IPS-NIHi7 (cell line): ENCODE measurements at regions not wholly inside any gene's neighbourhood (a gene's known extent, or its start where the extent isn't known, plus 50 kb on each side); places are given as distances from the start of the nearest gene placed in this dataset.

Experiments
- DNase-seq: peaks from one replicate; pipeline ENCODE4 v3.0.0; 2012; ENCODE audit warnings: mixed read lengths; ENCODE audit errors: extremely low spot score

DNA sequence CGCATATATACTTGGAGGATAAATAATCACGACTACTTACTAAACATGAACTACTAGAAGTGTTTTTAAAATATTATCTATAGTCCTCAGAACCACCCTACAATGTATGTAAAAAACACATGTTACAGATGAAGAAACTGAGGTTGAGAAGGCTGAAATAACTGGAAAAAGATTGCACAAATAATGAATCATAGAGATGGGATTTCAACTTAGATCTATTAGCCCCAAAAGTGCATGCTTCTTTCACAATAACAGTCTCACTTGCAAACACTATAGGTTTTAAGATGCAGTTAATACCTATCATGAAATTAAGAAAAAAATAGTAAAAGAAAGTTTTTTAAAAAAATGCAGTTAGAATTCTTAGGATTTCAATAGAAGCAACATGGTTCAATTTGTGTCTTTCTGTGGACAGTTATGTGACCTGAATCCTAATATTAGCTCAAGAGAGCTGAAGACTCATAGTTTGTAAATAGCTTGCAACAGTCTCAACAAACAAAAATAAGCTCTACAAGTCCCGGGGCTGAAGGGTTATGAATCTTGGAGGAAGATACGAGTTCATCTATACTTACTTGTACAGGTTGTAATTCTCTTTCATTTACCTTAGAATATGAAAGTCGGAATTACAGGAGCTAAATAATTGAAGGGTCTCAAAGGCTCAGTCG lies 58.6 kb upstream of the NTPCR start:
- DNase-seq: no peak

DNA sequence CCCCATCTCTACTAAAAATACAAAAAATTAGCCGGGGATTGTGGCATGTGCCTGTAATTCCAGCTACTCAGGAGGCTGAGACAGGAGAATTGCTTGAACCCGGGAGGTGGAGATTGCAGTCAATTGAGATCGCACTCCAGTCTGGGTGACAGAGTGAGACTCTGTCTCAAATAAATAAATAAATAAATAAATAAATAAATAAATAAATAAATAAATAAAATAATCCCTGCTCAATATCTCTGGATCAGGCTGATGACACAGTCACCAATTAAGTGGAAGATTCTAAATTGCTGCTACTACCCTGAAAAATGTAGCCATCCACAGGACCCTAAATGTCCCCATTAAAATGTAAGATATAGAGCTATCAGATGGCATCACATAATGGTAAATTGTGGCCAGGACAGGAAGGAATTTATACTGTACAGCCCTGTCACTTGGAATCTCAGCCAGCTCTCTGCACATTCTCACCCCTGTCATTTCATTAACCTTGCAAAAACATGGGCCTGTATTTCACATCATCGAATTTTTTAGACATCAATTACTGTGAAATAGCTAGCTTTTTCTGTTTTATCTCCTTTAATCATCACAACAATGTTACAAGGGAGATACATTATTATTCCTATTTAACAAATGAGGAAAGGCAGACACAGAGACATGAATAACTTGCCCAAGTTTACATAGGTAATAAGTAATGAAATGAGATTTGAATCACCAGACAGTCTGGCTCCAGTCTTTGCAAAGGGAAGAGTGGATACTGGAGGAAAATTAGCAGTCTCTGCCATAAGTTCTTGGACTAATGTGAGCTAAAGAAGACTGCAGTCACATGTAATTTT lies 56.7 kb upstream of the NTPCR start:
- DNase-seq: no peak

DNA sequence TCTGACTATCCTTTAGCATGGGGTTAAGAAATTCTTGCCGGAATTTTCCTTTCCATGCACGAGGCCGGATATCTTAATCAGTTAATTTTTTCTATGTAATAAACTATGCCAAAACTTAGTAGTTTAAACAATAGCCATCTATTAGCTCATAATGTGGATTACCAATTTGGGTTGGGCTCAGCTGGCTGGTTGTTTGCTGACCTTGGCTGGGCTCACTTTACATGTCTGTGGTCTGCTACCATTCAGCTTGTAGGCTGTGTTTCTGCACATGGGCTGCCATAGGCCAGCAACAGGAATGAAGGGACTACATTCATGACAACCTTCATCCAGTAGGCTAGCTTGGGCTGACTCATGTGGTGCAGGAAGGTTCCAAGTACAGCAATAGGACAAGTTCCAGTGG lies 56.0 kb upstream of the NTPCR start:
- DNase-seq: no peak

DNA sequence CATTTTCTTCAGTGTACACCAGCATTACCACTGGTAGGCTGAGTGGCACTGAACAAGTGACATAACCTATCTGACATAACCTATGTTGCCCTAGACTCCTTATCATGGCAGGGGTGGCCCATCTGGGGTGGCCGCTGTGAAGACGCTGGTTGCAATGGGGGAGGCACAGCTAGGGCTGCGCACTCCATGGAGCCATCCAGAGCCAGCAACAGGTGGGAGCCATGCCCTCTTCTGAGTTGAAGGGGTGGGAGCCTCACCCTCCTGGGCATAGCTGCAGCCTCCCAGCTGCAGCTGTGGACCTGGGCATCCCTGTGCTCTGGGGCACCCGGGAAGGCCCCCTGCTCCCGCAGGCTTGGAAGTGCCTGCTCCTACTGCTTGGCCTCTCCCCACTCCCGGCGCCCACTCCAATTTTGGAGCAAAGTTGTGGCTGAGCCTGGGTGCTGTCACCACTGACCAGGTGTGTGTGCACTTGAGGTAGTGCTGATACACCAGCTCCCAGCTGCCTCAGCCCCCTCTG lies 52.4 kb upstream of the NTPCR start:
- no peak for DNase-seq

DNA sequence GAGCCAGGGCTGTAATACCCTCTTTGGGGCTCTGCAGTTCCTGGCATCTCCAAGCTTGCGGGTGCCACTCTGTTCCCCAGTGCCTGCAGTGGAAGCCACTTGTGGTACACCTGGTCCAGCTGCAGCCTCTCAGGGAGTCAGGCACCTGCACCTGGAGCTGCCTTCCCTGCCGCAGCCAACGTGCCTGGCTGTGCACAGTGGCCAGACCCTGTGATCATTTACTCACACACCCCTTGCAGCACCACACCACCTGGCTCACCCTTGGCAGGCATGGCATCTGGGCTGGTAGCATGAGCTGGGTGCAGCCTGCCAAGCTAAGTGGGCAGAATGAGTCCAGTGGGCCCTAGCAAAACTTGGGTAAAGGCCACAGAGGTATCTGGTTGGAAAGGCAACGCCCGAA lies 51.1 kb upstream of the NTPCR start:
- DNase-seq: no peak

DNA sequence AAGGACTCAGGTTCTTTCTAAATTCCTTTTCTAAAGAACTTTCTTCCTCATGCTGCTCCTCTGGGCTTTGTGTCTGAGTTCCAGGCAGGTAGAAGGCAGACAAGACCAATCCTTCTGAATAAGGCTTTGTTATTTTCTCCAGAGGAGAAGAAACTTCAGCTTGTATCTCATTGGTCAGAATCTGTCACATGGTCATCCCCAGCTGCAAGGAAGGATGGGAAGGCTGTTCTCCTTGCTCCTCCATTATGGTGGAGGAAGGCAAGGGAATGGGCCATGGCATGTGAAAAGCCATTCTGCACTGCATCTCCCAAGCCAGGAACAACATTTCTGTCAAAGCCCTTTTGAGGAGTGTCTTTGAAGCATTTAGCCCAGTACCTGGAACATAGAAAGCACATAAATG lies 50.6 kb upstream of the NTPCR start:
- DNase-seq: no peak
